Chondrocyte (in vitro differentiated cells): ENCODE measurements at regions not wholly inside any gene's neighbourhood (a gene's known extent, or its start where the extent isn't known, plus 50 kb on each side); places are given as distances from the start of the nearest gene placed in this dataset.

ENCODE experiments used
- DNase-seq: peaks from one replicate; pipeline ENCODE4 v3.0.0; 2021; ENCODE audit warnings: mixed read lengths, low spot score
- H3K27ac Mint-ChIP-seq: one replicate; pipeline ENCODE4 v1.8.0; 2021; ENCODE audit warnings: mild to moderate bottlenecking, moderate library complexity, mixed read lengths; ENCODE audit not compliant: unreplicated experiment
- H3K27me3 Mint-ChIP-seq: 2 replicates; pipeline ENCODE4 v1.8.0; 2021; ENCODE audit warnings: low read depth, mixed read lengths
- H3K36me3 Mint-ChIP-seq: 2 replicates; pipeline ENCODE4 v1.8.0; 2021; ENCODE audit warnings: low read depth, mixed read lengths
- H3K4me1 Mint-ChIP-seq: 2 replicates; pipeline ENCODE4 v1.8.0; 2021; ENCODE audit warnings: low read depth, mild to moderate bottlenecking, mixed read lengths
- H3K4me3 Mint-ChIP-seq: one replicate; pipeline ENCODE4 v1.8.0; 2021; ENCODE audit warnings: mild to moderate bottlenecking, moderate library complexity, mixed read lengths; ENCODE audit not compliant: unreplicated experiment
- H3K9me3 Mint-ChIP-seq: 2 replicates; pipeline ENCODE4 v1.8.0; 2021; ENCODE audit warnings: low read depth, mixed read lengths
- CTCF ChIP-seq: fragments of 200-600 bp; sonication (generic); IDR thresholded peaks from 2 replicates; pipeline ENCODE4 v1.5.0; 2021; ENCODE audit warnings: antibody characterized with exemption, mild to moderate bottlenecking, moderate library complexity

GRCh38 chr20:48159145-48160008 lies 374.1 kb upstream of the SULF2 start:
- no peak for TF ChIP-seq CTCF
- no peak for DNase-seq
- H3K27ac Mint-ChIP-seq, result no peak overlapping the region
- H3K36me3 Mint-ChIP-seq, result no peaks in the 10 kb centered on the region
- no peaks in the 10 kb centered on the region for H3K9me3 Mint-ChIP-seq
- H3K4me1 Mint-ChIP-seq, result peaks cover 10% of the 10 kb centered on the region
- H3K27me3 Mint-ChIP-seq, result peaks cover 43% of the 10 kb centered on the region
- H3K4me3 Mint-ChIP-seq, result no peak overlapping the region

- Mint-ChIP-seq H3K4me3 (no peak overlapping the region), H3K4me1 (peaks cover 10% of the 10 kb centered on the region)
These were observed 372.7 kb upstream of the SULF2 start for GRCh38 chr20:48158014-48158413.

GRCh38 chr20:48156951-48157700 lies 371.8 kb upstream of the SULF2 start:
- Mint-ChIP-seq H3K36me3 (no peaks in the 10 kb centered on the region), H3K27me3 (peaks cover 47% of the 10 kb centered on the region), H3K4me3 (no peak overlapping the region), H3K4me1 (peaks cover 10% of the 10 kb centered on the region), H3K27ac (no peak overlapping the region), H3K9me3 (no peaks in the 10 kb centered on the region)
- no peak for DNase-seq
- TF ChIP-seq CTCF, result no peak

More at GRCh38 chr20:48158014-48158413, 372.7 kb upstream of the SULF2 start:
- H3K9me3 Mint-ChIP-seq, result no peaks in the 10 kb centered on the region
- no peak for TF ChIP-seq CTCF
- H3K27me3 Mint-ChIP-seq, result peaks cover 48% of the 10 kb centered on the region
- H3K27ac Mint-ChIP-seq, result peak overlapping the region; percentile 39
- H3K36me3 Mint-ChIP-seq, result no peaks in the 10 kb centered on the region
- DNase-seq, result no peak

- Mint-ChIP-seq H3K36me3 (no peaks in the 10 kb centered on the region), H3K27ac (no peak overlapping the region), H3K9me3 (no peaks in the 10 kb centered on the region), H3K27me3 (peaks cover 48% of the 10 kb centered on the region), H3K4me3 (no peak overlapping the region), H3K4me1 (peaks cover 10% of the 10 kb centered on the region)
- DNase-seq, result no peak
- TF ChIP-seq CTCF, result no peak
These were observed 371.2 kb upstream of the SULF2 start for GRCh38 chr20:48156521-48156920.

GRCh38 chr20:48155268-48155667 lies 370.0 kb upstream of the SULF2 start:
- Mint-ChIP-seq H3K4me1 (peaks cover 10% of the 10 kb centered on the region), H3K36me3 (no peaks in the 10 kb centered on the region), H3K27ac (no peak overlapping the region), H3K27me3 (peaks cover 44% of the 10 kb centered on the region), H3K9me3 (no peaks in the 10 kb centered on the region), H3K4me3 (no peak overlapping the region)
- no peak for TF ChIP-seq CTCF
- DNase-seq, result no peak
